ENCODE measurements at regions not wholly inside any gene's neighbourhood (a gene's known extent, or its start where the extent isn't known, plus 50 kb on each side); places are given as distances from the start of the nearest gene placed in this dataset.

- Mint-ChIP-seq H3K27ac (no peak overlapping the region), H3K27me3 (ENCODE audit: insufficient read depth, low read depth, poor library complexity) (no peaks in the 10 kb centered on the region), H3K4me1 (peaks cover 5% of the 10 kb centered on the region; the same call in 2 of the 3 replicates), H3K4me3 (no peak overlapping the region), H3K36me3 (ENCODE audit: low read depth) (no peaks in the 10 kb centered on the region), H3K9me3 (no peaks in the 10 kb centered on the region; the same call in 2 of the 3 replicates)
- Histone ChIP-seq H3K9me2 (ENCODE audit: insufficient read depth) (0 out of 2 replicates have a peak, but pooled peaks cover 3% of the 10 kb centered on the region), H2AFZ (no peak overlapping the region), H3K79me2 (replicated peaks; ENCODE audit: insufficient read depth) (no peaks in the 10 kb centered on the region), H3K36me3 (ENCODE audit: insufficient read depth) (no peaks in the 10 kb centered on the region), H3F3A (replicated peaks; ENCODE audit: low read depth) (no peaks in the 10 kb centered on the region), H3K4me2 (no peak overlapping the region), H3K4me3 (no peak overlapping the region), H4K20me1 (replicated peaks; ENCODE audit: insufficient read depth) (no peaks in the 10 kb centered on the region), H3K4me1 (ENCODE audit: insufficient read depth) (no peaks in the 10 kb centered on the region), H3K27ac (ENCODE audit: low read depth) (no peak overlapping the region), H3K27me3 (ENCODE audit: insufficient read depth) (no peaks in the 10 kb centered on the region)
- ATAC-seq (no peak), DNase-seq (ENCODE audit: low spot score) (no peak)
- no peak for TF ChIP-seq STAT1 (IDR thresholded peaks at IDR 0.05; ENCODE audit: unreplicated experiment)
- TF ChIP-seq NANOG (IDR thresholded peaks at IDR 0.05; ENCODE audit: borderline replicate concordance): no peak
- no peak for TF ChIP-seq ZNF114 (CRISPR knock-in tag; IDR thresholded peaks at IDR 0.05)
- no peak for TF ChIP-seq POLR2AphosphoS5 (IDR thresholded peaks at IDR 0.05; ENCODE audit: low read depth)
- no peak for TF ChIP-seq EZH2 (IDR thresholded peaks at IDR 0.05; ENCODE audit: low read depth, unreplicated experiment)
- no peak for TF ChIP-seq CREB1 (CRISPR knock-in tag; IDR thresholded peaks at IDR 0.05; ENCODE audit: low read depth)
- no peak for TF ChIP-seq CTCF (conservative IDR thresholded peaks at IDR 0.05; ENCODE audit: low read depth in 2 of 2)
- TF ChIP-seq ETS1 (IDR thresholded peaks at IDR 0.05): no peak
- TF ChIP-seq ZNF462 (CRISPR knock-in tag; IDR thresholded peaks at IDR 0.05): no peak
- no peak for TF ChIP-seq REST (IDR thresholded peaks at IDR 0.05; ENCODE audit: unreplicated experiment)
- no peak for TF ChIP-seq ZNF331 (CRISPR knock-in tag; IDR thresholded peaks at IDR 0.05; ENCODE audit: low read depth)
- TF ChIP-seq EZH2phosphoT487 (IDR thresholded peaks at IDR 0.05; ENCODE audit: unreplicated experiment): no peak
- TF ChIP-seq JUNB (IDR thresholded peaks at IDR 0.05; ENCODE audit: unreplicated experiment): no peak
These were observed 202.6 kb downstream of the MDFIC start for GRCh38 chr7:115124409-115124939.
